ENCODE measurements at regions not wholly inside any gene's neighbourhood (a gene's known extent, or its start where the extent isn't known, plus 50 kb on each side); places are given as distances from the start of the nearest gene placed in this dataset.

- peaks cover 7% of the 10 kb centered on the region for H3K27me3 Mint-ChIP-seq
- H3K36me3 Mint-ChIP-seq (ENCODE audit: low read depth): no peaks in the 10 kb centered on the region
- POLR2A ChIA-PET: no interaction called here
- DNase-seq (no peak), ATAC-seq (ENCODE audit: low read depth) (no peak)
- no peaks in the 10 kb centered on the region for H3K4me1 Mint-ChIP-seq
- H3K9me3 Mint-ChIP-seq: no peaks in the 10 kb centered on the region
- intact Hi-C loops (cut with micrococcal nuclease): no loop called here
- CTCF ChIA-PET: no interaction called here
- H3K4me3 Mint-ChIP-seq: no peak overlapping the region
- H3K27ac Mint-ChIP-seq: no peak overlapping the region
- no peak for TF ChIP-seq CTCF (IDR thresholded peaks at IDR 0.05)
Measured at GRCh38 chr15:62521396-62521795, 356.3 kb upstream of the C2CD4B start.

- Mint-ChIP-seq H3K4me3 (no peak overlapping the region), H3K27me3 (peaks cover 9% of the 10 kb centered on the region), H3K4me1 (no peaks in the 10 kb centered on the region), H3K9me3 (no peaks in the 10 kb centered on the region), H3K27ac (no peak overlapping the region), H3K36me3 (ENCODE audit: low read depth) (no peaks in the 10 kb centered on the region)
- ChIA-PET CTCF (no interaction called here), POLR2A (no interaction called here)
- ATAC-seq (ENCODE audit: low read depth) (no peak), DNase-seq (no peak)
- TF ChIP-seq CTCF (IDR thresholded peaks at IDR 0.05): no peak
- intact Hi-C loops (cut with micrococcal nuclease): no loop called here
Measured at GRCh38 chr15:62524848-62525247, 359.8 kb upstream of the C2CD4B start.

GRCh38 chr15:62527387-62527786 lies 362.3 kb upstream of the C2CD4B start:
- intact Hi-C loops (cut with micrococcal nuclease): no loop called here
- no peak for TF ChIP-seq CTCF (IDR thresholded peaks at IDR 0.05)
- no peak for DNase-seq
- Mint-ChIP-seq H3K27me3 (peaks cover 5% of the 10 kb centered on the region), H3K9me3 (no peaks in the 10 kb centered on the region), H3K4me1 (no peaks in the 10 kb centered on the region), H3K4me3 (no peak overlapping the region), H3K27ac (no peak overlapping the region), H3K36me3 (ENCODE audit: low read depth) (no peaks in the 10 kb centered on the region)
- ChIA-PET CTCF (no interaction called here), POLR2A (no interaction called here)
- ATAC-seq (ENCODE audit: low read depth): no peak

- Mint-ChIP-seq H3K36me3 (ENCODE audit: low read depth) (no peaks in the 10 kb centered on the region), H3K9me3 (no peaks in the 10 kb centered on the region), H3K27me3 (peaks cover 5% of the 10 kb centered on the region), H3K27ac (no peak overlapping the region), H3K4me3 (no peak overlapping the region), H3K4me1 (no peaks in the 10 kb centered on the region)
- POLR2A ChIA-PET: no interaction called here
- intact Hi-C loops (cut with micrococcal nuclease): no loop called here
- DNase-seq: no peak
- ATAC-seq (ENCODE audit: low read depth): no peak
- CTCF ChIA-PET: no interaction called here
- TF ChIP-seq CTCF (IDR thresholded peaks at IDR 0.05): no peak
Measured at GRCh38 chr15:62528505-62528904, 363.4 kb upstream of the C2CD4B start.

- no peak for DNase-seq
- Mint-ChIP-seq H3K27me3 (peaks cover 4% of the 10 kb centered on the region), H3K36me3 (ENCODE audit: low read depth) (no peaks in the 10 kb centered on the region), H3K9me3 (no peaks in the 10 kb centered on the region), H3K27ac (no peak overlapping the region), H3K4me1 (no peaks in the 10 kb centered on the region), H3K4me3 (no peak overlapping the region)
- ChIA-PET POLR2A (no interaction called here), CTCF (no interaction called here)
- no peak for TF ChIP-seq CTCF (IDR thresholded peaks at IDR 0.05)
- intact Hi-C loops (cut with micrococcal nuclease): no loop called here
- ATAC-seq (ENCODE audit: low read depth): no peak
Measured at GRCh38 chr15:62532367-62532766, 367.3 kb upstream of the C2CD4B start.
